ENCODE measurements at regions not wholly inside any gene's neighbourhood (a gene's known extent, or its start where the extent isn't known, plus 50 kb on each side); places are given as distances from the start of the nearest gene placed in this dataset.
A peak's percentile ranks its signal among the peaks of the same experiment; 100 is the strongest.

- H3K27me3 ChIP-seq (replicated peaks; ENCODE audit: insufficient read depth, low read length): no peaks in the 10 kb centered on the region
- no peak for TF ChIP-seq CTCF (IDR thresholded peaks at IDR 0.05; ENCODE audit: low read length)
- TF ChIP-seq EZH2phosphoT487 (IDR thresholded peaks at IDR 0.05; ENCODE audit: low read length): no peak
- no peak for TF ChIP-seq EZH2 (optimal IDR thresholded peaks at IDR 0.05; ENCODE audit: low read depth, low read length)
- no peak overlapping the region for H3K9ac ChIP-seq (ENCODE audit: low read length)
- H3K36me3 ChIP-seq (replicated peaks; ENCODE audit: insufficient read depth, low read length): no peaks in the 10 kb centered on the region
- no peak overlapping the region for H3K4me2 ChIP-seq (ENCODE audit: low read depth, low read length)
- no peak overlapping the region for H3K4me3 ChIP-seq (ENCODE audit: low read length)
- H3K9me2 ChIP-seq (replicated peaks; ENCODE audit: insufficient read depth, low read length): no peaks in the 10 kb centered on the region
- no peak overlapping the region for H2AFZ ChIP-seq (ENCODE audit: low read length)
- H3K4me1 ChIP-seq (ENCODE audit: low read length): no peaks in the 10 kb centered on the region
- H3K79me2 ChIP-seq (ENCODE audit: low read length): no peaks in the 10 kb centered on the region
- no peak overlapping the region for H3K27ac ChIP-seq (ENCODE audit: low read length)
- H4K20me1 ChIP-seq (ENCODE audit: insufficient read depth, low read length): no peaks in the 10 kb centered on the region
- no peak for DNase-seq
- H3F3A ChIP-seq (ENCODE audit: insufficient read depth, low read length): no peaks in the 10 kb centered on the region
- no peaks in the 10 kb centered on the region for H3K9me3 ChIP-seq (replicated peaks; ENCODE audit: insufficient read depth, low read length)
Measured at GRCh38 chr4:162282684-162283083, 118.9 kb upstream of the FSTL5 start.

GRCh38 chr4:162274354-162274753, 110.6 kb upstream of the FSTL5 start:
- Histone ChIP-seq H3K9ac (ENCODE audit: low read length) (no peak overlapping the region), H3K79me2 (ENCODE audit: low read length) (no peaks in the 10 kb centered on the region), H3K4me3 (ENCODE audit: low read length) (no peak overlapping the region), H3K27me3 (replicated peaks; ENCODE audit: insufficient read depth, low read length) (no peaks in the 10 kb centered on the region), H3K4me2 (ENCODE audit: low read depth, low read length) (no peak overlapping the region), H3F3A (ENCODE audit: insufficient read depth, low read length) (peaks cover 3% of the 10 kb centered on the region; the same call in 1 of the 2 replicates), H3K9me3 (replicated peaks; ENCODE audit: insufficient read depth, low read length) (no peaks in the 10 kb centered on the region), H3K9me2 (replicated peaks; ENCODE audit: insufficient read depth, low read length) (no peaks in the 10 kb centered on the region), H2AFZ (ENCODE audit: low read length) (no peak overlapping the region), H3K4me1 (ENCODE audit: low read length) (peaks cover 15% of the 10 kb centered on the region), H3K36me3 (replicated peaks; ENCODE audit: insufficient read depth, low read length) (no peaks in the 10 kb centered on the region), H3K27ac (ENCODE audit: low read length) (peak overlapping the region; percentile 24; the same call in 1 of the 2 replicates), H4K20me1 (ENCODE audit: insufficient read depth, low read length) (no peaks in the 10 kb centered on the region)
- peak; percentile 43 for DNase-seq
- TF ChIP-seq CTCF (IDR thresholded peaks at IDR 0.05; ENCODE audit: low read length): no peak
- no peak for TF ChIP-seq EZH2 (optimal IDR thresholded peaks at IDR 0.05; ENCODE audit: low read depth, low read length)
- no peak for TF ChIP-seq EZH2phosphoT487 (IDR thresholded peaks at IDR 0.05; ENCODE audit: low read length)

DNA sequence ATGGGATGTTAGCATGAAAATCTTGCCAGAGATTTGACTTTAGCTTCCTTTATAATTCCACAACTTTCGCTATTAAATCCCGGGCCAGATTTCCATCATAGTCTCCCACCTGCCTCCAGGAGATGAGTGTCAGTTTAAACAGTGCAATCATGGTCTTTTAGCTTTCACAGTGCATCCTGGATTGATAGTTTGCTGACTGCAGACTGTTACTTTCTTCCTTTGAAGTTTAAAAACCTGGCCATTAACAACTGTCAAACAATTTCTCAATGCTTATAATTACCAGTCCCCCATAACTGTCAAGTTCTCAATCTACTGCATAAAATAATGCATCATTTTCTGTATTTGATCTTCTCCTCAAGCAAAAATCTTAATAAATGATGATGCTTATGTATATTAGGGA, 108.4 kb upstream of the FSTL5 start:
- no peak for DNase-seq
- Histone ChIP-seq H3K4me1 (ENCODE audit: low read length) (peaks cover 15% of the 10 kb centered on the region), H3K36me3 (replicated peaks; ENCODE audit: insufficient read depth, low read length) (no peaks in the 10 kb centered on the region; the same call in 1 of the 2 replicates), H3K79me2 (ENCODE audit: low read length) (no peaks in the 10 kb centered on the region), H3K4me2 (ENCODE audit: low read depth, low read length) (no peak overlapping the region), H3K9ac (ENCODE audit: low read length) (no peak overlapping the region), H2AFZ (ENCODE audit: low read length) (no peak overlapping the region), H4K20me1 (ENCODE audit: insufficient read depth, low read length) (no peaks in the 10 kb centered on the region), H3K9me2 (replicated peaks; ENCODE audit: insufficient read depth, low read length) (no peaks in the 10 kb centered on the region), H3K9me3 (replicated peaks; ENCODE audit: insufficient read depth, low read length) (no peaks in the 10 kb centered on the region), H3K4me3 (ENCODE audit: low read length) (no peak overlapping the region), H3K27ac (ENCODE audit: low read length) (no peak overlapping the region), H3K27me3 (replicated peaks; ENCODE audit: insufficient read depth, low read length) (no peaks in the 10 kb centered on the region), H3F3A (ENCODE audit: insufficient read depth, low read length) (peaks cover 3% of the 10 kb centered on the region; the same call in 1 of the 2 replicates)
- TF ChIP-seq EZH2phosphoT487 (IDR thresholded peaks at IDR 0.05; ENCODE audit: low read length) (no peak), EZH2 (optimal IDR thresholded peaks at IDR 0.05; ENCODE audit: low read depth, low read length) (no peak), CTCF (IDR thresholded peaks at IDR 0.05; ENCODE audit: low read length) (no peak)
